Ovary (tissue), 3 donors: ENCODE measurements at regions not wholly inside any gene's neighbourhood (a gene's known extent, or its start where the extent isn't known, plus 50 kb on each side); places are given as distances from the start of the nearest gene placed in this dataset.
"Not testable (repeated sequence)": the region's sequence is repeated elsewhere in the genome, so short reads cannot be mapped to it uniquely, and the experiment has no call there.

Source experiments
- EP300 ChIP-seq: sonication (generic); formaldehyde crosslinking; IDR thresholded peaks from one replicate; pipeline ENCODE4 v1.6.1; 2017; ENCODE audit warnings: antibody characterized with exemption
- POLR2A ChIP-seq: fragments of 450-650 bp; IDR thresholded peaks from one replicate; pipeline ENCODE4 v1.6.1; 2017; ENCODE audit warnings: antibody characterized with exemption, mild to moderate bottlenecking, moderate library complexity
- TF ChIP-seq, protein P1 (sequence below), 3 donors: fragments of 450-650 bp in 2 of 3; fragments of 200-600 bp in 1 of 3; IDR thresholded peaks; one replicate each; pipeline versions ENCODE4 v1.5.1 to v1.8.0; 2016 to 2022; ENCODE audit warnings: antibody characterized with exemption in 3 of 3, mild to moderate bottlenecking in 1 of 3
- donor health status: DM: no; HTN: no; CAD: no.

DNA sequence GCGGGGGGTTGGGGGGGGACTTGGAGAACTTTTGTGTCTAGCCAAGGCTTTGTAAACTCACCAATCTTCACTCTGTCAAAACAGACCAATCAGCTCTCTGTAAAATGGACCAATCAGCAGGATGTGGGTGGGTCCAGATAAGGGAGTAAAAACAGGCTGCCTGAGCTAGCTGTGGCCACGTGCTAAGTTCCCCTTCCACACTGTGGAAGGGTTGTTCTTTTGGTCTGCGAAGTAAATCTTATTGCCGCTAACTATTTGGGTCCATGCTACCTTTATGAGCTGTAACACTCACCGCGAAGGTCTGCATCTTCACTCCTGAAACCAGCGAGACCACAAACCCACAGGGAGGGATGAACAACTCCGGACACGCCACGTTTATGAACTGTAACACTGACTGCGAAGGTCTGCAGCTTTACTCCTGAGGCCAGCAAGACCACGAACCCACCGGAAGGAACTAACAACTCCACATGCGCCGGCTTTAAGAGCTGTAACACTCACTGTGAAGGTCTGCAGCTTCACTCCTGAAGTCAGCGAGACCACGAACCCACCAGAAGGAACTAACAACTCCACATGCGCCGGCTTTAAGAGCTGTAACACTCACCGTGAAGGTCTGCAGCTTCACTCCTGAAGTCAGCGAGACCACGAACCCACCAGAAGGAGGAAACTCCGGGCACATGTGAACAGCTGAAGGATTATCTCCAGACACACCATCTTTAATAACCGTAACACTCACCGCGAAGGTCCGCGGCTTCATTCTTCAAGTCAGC is 186.6 kb downstream of the ID4 start:
- TF ChIP-seq, protein P1, sequence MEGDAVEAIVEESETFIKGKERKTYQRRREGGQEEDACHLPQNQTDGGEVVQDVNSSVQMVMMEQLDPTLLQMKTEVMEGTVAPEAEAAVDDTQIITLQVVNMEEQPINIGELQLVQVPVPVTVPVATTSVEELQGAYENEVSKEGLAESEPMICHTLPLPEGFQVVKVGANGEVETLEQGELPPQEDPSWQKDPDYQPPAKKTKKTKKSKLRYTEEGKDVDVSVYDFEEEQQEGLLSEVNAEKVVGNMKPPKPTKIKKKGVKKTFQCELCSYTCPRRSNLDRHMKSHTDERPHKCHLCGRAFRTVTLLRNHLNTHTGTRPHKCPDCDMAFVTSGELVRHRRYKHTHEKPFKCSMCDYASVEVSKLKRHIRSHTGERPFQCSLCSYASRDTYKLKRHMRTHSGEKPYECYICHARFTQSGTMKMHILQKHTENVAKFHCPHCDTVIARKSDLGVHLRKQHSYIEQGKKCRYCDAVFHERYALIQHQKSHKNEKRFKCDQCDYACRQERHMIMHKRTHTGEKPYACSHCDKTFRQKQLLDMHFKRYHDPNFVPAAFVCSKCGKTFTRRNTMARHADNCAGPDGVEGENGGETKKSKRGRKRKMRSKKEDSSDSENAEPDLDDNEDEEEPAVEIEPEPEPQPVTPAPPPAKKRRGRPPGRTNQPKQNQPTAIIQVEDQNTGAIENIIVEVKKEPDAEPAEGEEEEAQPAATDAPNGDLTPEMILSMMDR (IDR thresholded peaks at IDR 0.05) = not testable (repeated sequence)
- not testable (repeated sequence) for TF ChIP-seq POLR2A, EP300
